Fibroblast of villous mesenchyme (primary cell): ENCODE measurements at regions not wholly inside any gene's neighbourhood (a gene's known extent, or its start where the extent isn't known, plus 50 kb on each side); places are given as distances from the start of the nearest gene placed in this dataset.
A peak's percentile ranks its signal among the peaks of the same experiment; 100 is the strongest.

ENCODE experiments used
- DNase-seq: peaks from one replicate; pipeline ENCODE4 v3.0.0-alpha.2; 2010; ENCODE audit warnings: low read depth
- H3K4me3 ChIP-seq: 2 replicates; pipeline ENCODE4 v1.5.1; 2011; ENCODE audit warnings: low read depth, mild to moderate bottlenecking, low read length
- TF ChIP-seq, protein P1 (sequence below): IDR thresholded peaks from 2 replicates; pipeline ENCODE4 v1.5.1; 2012; ENCODE audit warnings: low read depth, mild to moderate bottlenecking, low read length; ENCODE audit not compliant: insufficient read depth

DNA sequence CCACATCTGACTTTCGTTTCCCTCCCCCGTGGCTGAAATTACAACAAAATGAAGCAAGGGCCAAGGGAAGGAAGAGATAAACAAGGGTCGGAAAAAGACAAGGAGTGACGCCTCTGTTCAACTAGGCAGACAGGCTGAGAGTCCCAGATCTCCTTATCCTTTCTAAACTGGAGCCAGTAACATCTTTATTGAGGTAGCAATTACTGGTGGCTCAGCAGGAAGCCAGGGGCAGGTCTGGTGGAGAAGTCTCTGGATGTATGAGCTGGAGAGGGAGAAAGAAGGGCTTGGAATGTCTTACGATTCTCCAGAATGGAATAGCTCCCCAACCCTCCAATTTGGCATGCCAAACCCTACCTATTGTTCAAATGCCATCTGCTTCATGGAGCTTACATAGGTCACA, 190.8 kb upstream of the BRINP1 start:
- DNase-seq: no peak

DNA sequence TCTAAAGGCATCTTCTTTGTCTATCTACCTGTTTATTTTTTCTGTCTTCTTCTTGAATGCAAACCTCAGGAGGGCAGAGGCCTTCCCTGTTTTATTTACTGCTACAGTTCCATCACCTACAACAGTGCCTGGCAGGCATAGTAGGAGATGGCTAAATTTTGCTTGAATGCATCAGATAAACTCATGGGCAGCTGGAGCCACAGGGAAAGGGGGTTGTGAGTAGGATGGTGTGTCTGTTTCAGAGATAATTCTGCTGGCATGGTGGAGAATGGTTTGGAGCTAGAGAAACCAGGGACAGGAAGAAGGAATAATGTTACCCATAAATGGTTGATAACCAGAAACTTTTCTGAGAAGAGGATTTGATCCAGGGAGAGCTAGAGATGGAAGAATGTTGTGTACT, 189.8 kb upstream of the BRINP1 start:
- DNase-seq: no peak
- TF ChIP-seq, protein P1, sequence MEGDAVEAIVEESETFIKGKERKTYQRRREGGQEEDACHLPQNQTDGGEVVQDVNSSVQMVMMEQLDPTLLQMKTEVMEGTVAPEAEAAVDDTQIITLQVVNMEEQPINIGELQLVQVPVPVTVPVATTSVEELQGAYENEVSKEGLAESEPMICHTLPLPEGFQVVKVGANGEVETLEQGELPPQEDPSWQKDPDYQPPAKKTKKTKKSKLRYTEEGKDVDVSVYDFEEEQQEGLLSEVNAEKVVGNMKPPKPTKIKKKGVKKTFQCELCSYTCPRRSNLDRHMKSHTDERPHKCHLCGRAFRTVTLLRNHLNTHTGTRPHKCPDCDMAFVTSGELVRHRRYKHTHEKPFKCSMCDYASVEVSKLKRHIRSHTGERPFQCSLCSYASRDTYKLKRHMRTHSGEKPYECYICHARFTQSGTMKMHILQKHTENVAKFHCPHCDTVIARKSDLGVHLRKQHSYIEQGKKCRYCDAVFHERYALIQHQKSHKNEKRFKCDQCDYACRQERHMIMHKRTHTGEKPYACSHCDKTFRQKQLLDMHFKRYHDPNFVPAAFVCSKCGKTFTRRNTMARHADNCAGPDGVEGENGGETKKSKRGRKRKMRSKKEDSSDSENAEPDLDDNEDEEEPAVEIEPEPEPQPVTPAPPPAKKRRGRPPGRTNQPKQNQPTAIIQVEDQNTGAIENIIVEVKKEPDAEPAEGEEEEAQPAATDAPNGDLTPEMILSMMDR: no peak
- H3K4me3 ChIP-seq: no peak overlapping the region

More for the DNA sequence above, 190.8 kb upstream of the BRINP1 start:
- H3K4me3 ChIP-seq: no peak overlapping the region
- TF ChIP-seq, protein P1: no peak

DNA sequence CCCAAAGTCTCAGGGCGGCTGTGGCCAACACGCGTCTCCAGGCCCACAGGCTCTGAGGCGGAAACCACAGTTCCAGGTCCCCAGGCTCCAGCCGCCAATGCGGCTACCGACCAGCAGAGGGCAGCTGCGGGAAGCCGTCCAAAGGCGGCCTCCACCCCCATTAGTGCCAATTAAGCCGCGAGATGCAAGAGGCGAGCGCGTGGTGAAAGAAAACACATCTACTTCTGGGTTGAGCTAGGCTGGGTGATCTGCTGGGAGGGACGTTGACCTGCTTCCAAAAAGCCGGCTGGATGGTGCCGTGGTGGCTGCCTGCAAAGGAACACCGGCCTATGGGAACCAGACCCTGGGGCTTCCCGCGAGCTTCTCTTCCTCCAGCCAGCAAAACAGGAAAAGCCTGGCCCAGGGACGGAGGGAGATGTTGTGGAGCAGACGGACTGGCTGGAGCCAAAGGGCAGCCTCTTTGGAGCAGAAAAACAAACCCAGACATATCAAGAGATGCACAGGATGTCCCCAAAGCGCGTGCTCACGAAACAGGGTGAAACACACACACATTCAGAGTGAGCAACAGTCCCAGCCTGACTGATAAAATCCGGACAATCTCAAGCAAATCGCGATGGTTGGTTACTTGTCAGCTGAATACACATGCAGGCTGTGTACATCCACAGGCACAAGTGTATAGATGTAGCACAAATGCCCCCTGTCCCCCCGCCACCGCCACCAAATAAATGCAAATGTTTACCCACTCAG, 187.1 kb upstream of the BRINP1 start:
- TF ChIP-seq, protein P1: peak; percentile 90
- DNase-seq: peak; percentile 44
- peak overlapping the region; percentile 37 for H3K4me3 ChIP-seq

DNA sequence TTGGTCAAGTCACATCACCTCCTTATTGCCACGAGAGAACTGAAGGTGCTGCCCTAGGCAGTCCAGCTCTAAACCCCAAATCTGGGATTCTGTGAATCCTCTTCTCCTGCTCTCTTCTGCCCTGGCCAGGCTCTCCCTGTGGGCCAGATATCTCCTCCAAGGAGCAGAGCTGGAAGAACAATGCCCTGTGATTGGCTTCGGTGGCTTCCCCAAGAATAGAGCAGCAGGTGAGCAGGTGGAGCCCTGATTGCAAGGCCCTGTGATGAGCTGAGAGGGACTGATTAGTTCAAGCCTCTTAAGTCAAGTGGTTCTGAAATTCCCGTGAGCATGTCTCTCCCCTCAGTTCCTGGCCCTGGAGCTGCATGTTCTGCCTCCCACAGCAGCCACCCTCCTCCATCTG, 175.3 kb upstream of the BRINP1 start:
- no peak for DNase-seq
- TF ChIP-seq, protein P1: no peak
- H3K4me3 ChIP-seq: no peak overlapping the region

DNA sequence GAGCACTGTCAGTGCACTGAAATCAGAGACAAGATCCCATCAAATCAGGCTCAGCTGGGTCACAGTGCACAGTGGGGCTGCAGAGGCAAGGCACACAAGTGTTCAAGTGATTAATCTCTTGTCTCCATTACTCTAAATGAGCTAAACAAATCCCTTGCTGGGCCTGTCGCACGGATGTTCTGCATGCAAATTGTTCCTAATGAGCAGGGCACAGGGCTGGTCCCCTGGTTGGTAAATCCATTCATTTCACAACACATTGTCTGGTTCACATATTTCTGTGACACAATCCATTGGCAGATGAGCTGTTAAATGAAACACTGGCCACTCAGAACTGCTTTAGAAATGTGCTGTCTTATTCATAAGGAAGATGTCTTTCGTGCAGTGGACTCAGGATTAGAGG, 167.9 kb upstream of the BRINP1 start:
- H3K4me3 ChIP-seq: no peak overlapping the region
- DNase-seq: no peak
- TF ChIP-seq, protein P1: no peak

DNA sequence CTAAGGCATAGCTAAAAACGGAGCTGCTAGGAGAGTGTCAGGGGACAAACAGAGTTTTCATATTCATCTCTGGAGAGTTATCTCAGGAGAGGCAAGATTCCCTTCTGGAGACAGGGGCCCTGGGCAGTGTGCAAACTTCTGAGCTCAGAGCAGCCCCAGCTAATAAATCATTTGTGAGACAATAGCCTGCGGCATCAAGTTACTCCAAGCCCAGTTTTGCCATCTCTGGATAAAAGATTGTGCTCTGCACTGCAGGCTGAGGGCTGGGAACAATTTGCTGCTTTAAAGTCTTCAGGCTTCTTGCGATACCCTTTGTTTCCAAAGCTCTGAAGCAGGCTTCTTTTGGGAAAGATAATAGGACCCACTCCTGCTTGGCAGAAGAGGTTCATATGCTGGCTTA, 164.3 kb upstream of the BRINP1 start:
- no peak for DNase-seq
- TF ChIP-seq, protein P1: no peak
- H3K4me3 ChIP-seq: no peak overlapping the region

DNA sequence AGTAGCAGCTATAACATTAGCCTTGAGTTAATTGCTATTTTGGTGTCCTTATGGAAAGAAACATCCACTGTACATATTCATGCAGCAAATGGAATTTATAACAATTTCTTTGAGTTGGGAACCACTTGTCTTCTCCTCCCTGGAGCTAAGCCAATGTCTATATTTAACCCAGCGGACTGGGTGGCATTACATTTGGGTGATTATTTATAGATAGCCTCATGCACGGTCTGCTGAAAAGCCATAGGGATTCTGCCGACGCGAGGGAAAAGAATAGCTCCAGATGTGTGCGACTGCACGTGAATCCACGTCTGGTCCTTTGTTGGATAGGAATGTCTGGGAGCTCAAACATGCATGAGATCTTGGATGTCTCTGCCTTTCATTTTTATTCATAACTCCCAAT, 157.5 kb upstream of the BRINP1 start:
- TF ChIP-seq, protein P1: no peak
- DNase-seq: no peak
- no peak overlapping the region for H3K4me3 ChIP-seq
